ENCODE measurements at regions not wholly inside any gene's neighbourhood (a gene's known extent, or its start where the extent isn't known, plus 50 kb on each side); places are given as distances from the start of the nearest gene placed in this dataset.

DNA sequence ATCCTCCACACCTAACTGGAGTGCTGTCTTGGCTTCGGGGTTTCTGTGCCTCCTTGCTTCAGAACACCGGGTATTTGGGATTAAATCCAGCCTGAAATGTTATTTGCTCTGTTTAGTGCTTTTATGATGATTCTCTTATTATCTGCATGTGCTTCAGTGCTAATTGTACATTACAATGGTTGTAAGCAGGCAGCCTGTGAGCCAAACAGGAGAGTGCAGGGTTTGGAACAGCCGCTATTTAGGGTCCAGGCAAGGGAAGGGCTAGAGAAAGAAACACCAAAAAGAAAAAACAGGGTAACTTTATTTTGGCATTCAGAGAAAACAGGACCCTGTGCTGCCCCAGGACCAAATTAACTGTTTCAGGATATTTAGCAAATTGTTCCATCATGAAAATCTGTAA, 72.7 kb downstream of the RCN1 start (continued):
- TF ChIP-seq, protein P1, sequence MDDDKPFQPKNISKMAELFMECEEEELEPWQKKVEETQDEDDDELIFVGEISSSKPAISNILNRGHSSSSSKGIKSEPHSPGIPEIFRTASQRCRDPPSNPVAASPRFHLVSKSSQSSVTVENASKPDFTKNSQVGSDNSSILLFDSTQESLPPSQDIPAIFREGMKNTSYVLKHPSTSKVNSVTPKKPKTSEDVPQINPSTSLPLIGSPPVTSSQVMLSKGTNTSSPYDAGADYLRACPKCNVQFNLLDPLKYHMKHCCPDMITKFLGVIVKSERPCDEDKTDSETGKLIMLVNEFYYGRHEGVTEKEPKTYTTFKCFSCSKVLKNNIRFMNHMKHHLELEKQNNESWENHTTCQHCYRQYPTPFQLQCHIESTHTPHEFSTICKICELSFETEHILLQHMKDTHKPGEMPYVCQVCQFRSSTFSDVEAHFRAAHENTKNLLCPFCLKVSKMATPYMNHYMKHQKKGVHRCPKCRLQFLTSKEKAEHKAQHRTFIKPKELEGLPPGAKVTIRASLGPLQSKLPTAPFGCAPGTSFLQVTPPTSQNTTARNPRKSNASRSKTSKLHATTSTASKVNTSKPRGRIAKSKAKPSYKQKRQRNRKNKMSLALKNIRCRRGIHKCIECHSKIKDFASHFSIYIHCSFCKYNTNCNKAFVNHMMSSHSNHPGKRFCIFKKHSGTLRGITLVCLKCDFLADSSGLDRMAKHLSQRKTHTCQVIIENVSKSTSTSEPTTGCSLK (tag by site-specific recombination; IDR thresholded peaks at IDR 0.05): no peak
- no peak for TF ChIP-seq ZNF558 (tag by site-specific recombination; IDR thresholded peaks at IDR 0.05)
- TF ChIP-seq, protein P2, sequence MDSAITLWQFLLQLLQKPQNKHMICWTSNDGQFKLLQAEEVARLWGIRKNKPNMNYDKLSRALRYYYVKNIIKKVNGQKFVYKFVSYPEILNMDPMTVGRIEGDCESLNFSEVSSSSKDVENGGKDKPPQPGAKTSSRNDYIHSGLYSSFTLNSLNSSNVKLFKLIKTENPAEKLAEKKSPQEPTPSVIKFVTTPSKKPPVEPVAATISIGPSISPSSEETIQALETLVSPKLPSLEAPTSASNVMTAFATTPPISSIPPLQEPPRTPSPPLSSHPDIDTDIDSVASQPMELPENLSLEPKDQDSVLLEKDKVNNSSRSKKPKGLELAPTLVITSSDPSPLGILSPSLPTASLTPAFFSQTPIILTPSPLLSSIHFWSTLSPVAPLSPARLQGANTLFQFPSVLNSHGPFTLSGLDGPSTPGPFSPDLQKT (IDR thresholded peaks at IDR 0.05; ENCODE audit: borderline replicate concordance, low read depth, low read length): no peak
- TF ChIP-seq, protein P3, sequence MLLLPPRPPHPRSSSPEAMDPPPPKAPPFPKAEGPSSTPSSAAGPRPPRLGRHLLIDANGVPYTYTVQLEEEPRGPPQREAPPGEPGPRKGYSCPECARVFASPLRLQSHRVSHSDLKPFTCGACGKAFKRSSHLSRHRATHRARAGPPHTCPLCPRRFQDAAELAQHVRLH (tag by site-specific recombination; IDR thresholded peaks at IDR 0.05): no peak
- TF ChIP-seq ZNF529 (tag by site-specific recombination; IDR thresholded peaks at IDR 0.05; ENCODE audit: insufficient replicate concordance): no peak
- TF ChIP-seq, protein P4, sequence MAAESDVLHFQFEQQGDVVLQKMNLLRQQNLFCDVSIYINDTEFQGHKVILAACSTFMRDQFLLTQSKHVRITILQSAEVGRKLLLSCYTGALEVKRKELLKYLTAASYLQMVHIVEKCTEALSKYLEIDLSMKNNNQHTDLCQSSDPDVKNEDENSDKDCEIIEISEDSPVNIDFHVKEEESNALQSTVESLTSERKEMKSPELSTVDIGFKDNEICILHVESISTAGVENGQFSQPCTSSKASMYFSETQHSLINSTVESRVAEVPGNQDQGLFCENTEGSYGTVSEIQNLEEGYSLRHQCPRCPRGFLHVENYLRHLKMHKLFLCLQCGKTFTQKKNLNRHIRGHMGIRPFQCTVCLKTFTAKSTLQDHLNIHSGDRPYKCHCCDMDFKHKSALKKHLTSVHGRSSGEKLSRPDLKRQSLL (tag by site-specific recombination; IDR thresholded peaks at IDR 0.05): no peak
- TF ChIP-seq, protein P5, sequence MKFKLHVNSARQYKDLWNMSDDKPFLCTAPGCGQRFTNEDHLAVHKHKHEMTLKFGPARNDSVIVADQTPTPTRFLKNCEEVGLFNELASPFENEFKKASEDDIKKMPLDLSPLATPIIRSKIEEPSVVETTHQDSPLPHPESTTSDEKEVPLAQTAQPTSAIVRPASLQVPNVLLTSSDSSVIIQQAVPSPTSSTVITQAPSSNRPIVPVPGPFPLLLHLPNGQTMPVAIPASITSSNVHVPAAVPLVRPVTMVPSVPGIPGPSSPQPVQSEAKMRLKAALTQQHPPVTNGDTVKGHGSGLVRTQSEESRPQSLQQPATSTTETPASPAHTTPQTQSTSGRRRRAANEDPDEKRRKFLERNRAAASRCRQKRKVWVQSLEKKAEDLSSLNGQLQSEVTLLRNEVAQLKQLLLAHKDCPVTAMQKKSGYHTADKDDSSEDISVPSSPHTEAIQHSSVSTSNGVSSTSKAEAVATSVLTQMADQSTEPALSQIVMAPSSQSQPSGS (tag by site-specific recombination; IDR thresholded peaks at IDR 0.05; ENCODE audit: low read depth): no peak
- TF ChIP-seq ZNF221 (tag by site-specific recombination; IDR thresholded peaks at IDR 0.05; ENCODE audit: borderline replicate concordance): no peak

DNA sequence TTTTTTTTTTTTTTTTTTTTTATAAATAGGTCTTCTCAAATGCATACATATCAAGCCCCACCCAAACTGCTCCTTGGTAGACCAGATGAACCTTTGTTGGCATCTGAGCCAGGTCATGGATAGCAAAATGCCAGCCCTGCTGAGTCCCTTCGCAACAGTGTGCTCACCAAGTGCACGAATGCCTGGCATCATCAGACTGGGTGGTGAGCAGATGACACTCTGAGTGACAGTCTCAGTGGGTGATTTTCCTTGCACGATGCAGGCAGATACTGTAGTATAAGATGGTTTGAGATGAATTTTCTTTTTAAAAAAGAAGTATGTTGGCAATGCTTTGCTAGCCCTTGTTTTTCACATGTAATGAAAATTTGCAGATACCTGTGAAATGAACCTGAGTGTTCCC, 74.0 kb downstream of the RCN1 start:
- H3K36me3 ChIP-seq (ENCODE audit: control insufficient read depth in 2 of 2, insufficient read depth in 1 of 2, low read length in 2 of 2): no peaks in the 10 kb centered on the region
- ChIA-PET CTCF (interaction anchor here (0.7 to 1.0 kb wide), 3 partner anchors 13 to 112 kb away, joined by 3 to 4 read pairs (median 3); no protein-coding TSS in a partner anchor), POLR2A (interaction anchor here (1.0 kb wide), 1 partner anchor 74 kb away, joined by 3 read pairs; no protein-coding TSS in a partner anchor)
- H3K4me1 ChIP-seq (ENCODE audit: control insufficient read depth, insufficient read depth, low read length): no peaks in the 10 kb centered on the region
- H3K4me3 ChIP-seq (ENCODE audit: low read depth, low read length): no peak overlapping the region
- H3K9me3 ChIP-seq (ENCODE audit: control insufficient read depth, insufficient read depth, low read depth, low read length): no peaks in the 10 kb centered on the region
- H3K27ac ChIP-seq (ENCODE audit: extremely low read depth, low read depth, low read length): no peak overlapping the region
- TF ChIP-seq RBAK (tag by site-specific recombination; IDR thresholded peaks at IDR 0.05) (no peak), KLF10 (tag by site-specific recombination; IDR thresholded peaks at IDR 0.05) (no peak), ZNF624 (tag by site-specific recombination; IDR thresholded peaks at IDR 0.05) (no peak), SCRT2 (tag by site-specific recombination; IDR thresholded peaks at IDR 0.05) (no peak), OSR2 (tag by site-specific recombination; IDR thresholded peaks at IDR 0.05) (no peak), ZNF785 (tag by site-specific recombination; IDR thresholded peaks at IDR 0.05) (no peak), ZNF184 (tag by site-specific recombination; IDR thresholded peaks at IDR 0.05) (no peak), KLF8 (tag by site-specific recombination; IDR thresholded peaks at IDR 0.05) (no peak)
- TF ChIP-seq, protein P6, sequence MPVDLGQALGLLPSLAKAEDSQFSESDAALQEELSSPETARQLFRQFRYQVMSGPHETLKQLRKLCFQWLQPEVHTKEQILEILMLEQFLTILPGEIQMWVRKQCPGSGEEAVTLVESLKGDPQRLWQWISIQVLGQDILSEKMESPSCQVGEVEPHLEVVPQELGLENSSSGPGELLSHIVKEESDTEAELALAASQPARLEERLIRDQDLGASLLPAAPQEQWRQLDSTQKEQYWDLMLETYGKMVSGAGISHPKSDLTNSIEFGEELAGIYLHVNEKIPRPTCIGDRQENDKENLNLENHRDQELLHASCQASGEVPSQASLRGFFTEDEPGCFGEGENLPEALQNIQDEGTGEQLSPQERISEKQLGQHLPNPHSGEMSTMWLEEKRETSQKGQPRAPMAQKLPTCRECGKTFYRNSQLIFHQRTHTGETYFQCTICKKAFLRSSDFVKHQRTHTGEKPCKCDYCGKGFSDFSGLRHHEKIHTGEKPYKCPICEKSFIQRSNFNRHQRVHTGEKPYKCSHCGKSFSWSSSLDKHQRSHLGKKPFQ (tag by site-specific recombination; IDR thresholded peaks at IDR 0.05): no peak

Measured in HEK293 (cell line).